ENCODE measurements at regions not wholly inside any gene's neighbourhood (a gene's known extent, or its start where the extent isn't known, plus 50 kb on each side); places are given as distances from the start of the nearest gene placed in this dataset.
"Not testable (repeated sequence)": the region's sequence is repeated elsewhere in the genome, so short reads cannot be mapped to it uniquely, and the experiment has no call there.

DNA sequence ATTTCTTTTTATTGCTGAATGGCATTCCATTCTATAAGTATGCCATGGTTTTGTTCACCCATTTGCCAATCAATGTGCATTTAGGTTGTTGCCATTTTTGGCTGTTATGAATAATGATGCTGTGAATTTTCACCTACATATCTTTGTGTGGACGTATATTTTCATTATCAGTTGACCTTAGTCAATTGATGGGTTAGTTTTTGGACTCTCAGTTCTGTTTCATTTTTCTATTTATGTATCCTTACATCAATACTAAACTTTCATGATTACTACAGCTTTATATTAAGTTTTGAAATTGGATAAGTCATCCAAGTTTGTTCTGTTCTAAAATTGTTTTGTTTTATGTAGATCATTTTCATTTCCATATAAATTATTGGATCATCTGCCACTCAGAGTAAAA, 261.9 kb upstream of the CNR1 start:
- no peak for TF ChIP-seq EP300 (IDR thresholded peaks at IDR 0.05)
- TF ChIP-seq POLR2A (IDR thresholded peaks at IDR 0.05): no peak
- TF ChIP-seq CTCF (IDR thresholded peaks at IDR 0.05): no peak
- TF ChIP-seq POLR2AphosphoS5 (IDR thresholded peaks at IDR 0.05): no peak
- Histone ChIP-seq H3K36me3 (no peaks in the 10 kb centered on the region), H3K9me3 (no peaks in the 10 kb centered on the region), H3K4me3 (no peak overlapping the region), H3K27ac (no peak overlapping the region), H3K27me3 (no peaks in the 10 kb centered on the region), H3K4me1 (no peaks in the 10 kb centered on the region)
- 72 to 95% methylated on average over 1 of the region's 1 CpG for whole genome bisulfite sequencing, 2 donors
- ATAC-seq (ENCODE audit: low FRiP score in 2 of 2) (no peak), DNase-seq (no peak)

GRCh38 chr6:88426005-88426404, 259.9 kb upstream of the CNR1 start:
- H3K27me3 ChIP-seq: no peaks in the 10 kb centered on the region
- no peaks in the 10 kb centered on the region for H3K9me3 ChIP-seq
- no peak for TF ChIP-seq POLR2AphosphoS5 (IDR thresholded peaks at IDR 0.05)
- no peak for TF ChIP-seq POLR2A (IDR thresholded peaks at IDR 0.05)
- no peak for TF ChIP-seq EP300 (IDR thresholded peaks at IDR 0.05)
- no peak for TF ChIP-seq CTCF (IDR thresholded peaks at IDR 0.05)
- H3K4me1 ChIP-seq: no peaks in the 10 kb centered on the region
- no peak for ATAC-seq (ENCODE audit: low FRiP score in 2 of 2)
- no peaks in the 10 kb centered on the region for H3K36me3 ChIP-seq
- DNase-seq: no peak
- WGBS, 2 donors: 79 to 91% methylated on average over 2 of the region's 2 CpGs
- no peak overlapping the region for H3K27ac ChIP-seq
- H3K4me3 ChIP-seq: no peak overlapping the region

- Histone ChIP-seq H3K36me3 (no peaks in the 10 kb centered on the region), H3K27ac (no peak overlapping the region), H3K27me3 (no peaks in the 10 kb centered on the region), H3K9me3 (no peaks in the 10 kb centered on the region), H3K4me3 (no peak overlapping the region), H3K4me1 (no peaks in the 10 kb centered on the region)
- 85 to 91% methylated on average over 8 of the region's 8 CpGs for WGBS, 2 donors
- DNase-seq (no peak), ATAC-seq (ENCODE audit: low FRiP score in 2 of 2) (no peak)
- TF ChIP-seq POLR2A (IDR thresholded peaks at IDR 0.05) (no peak), EP300 (IDR thresholded peaks at IDR 0.05) (no peak), POLR2AphosphoS5 (IDR thresholded peaks at IDR 0.05) (no peak)
Observed at GRCh38 chr6:88422831-88423230, 256.7 kb upstream of the CNR1 start.

- H3K4me1 ChIP-seq; H3K36me3 ChIP-seq; H3K9me3 ChIP-seq; H3K27ac ChIP-seq; H3K27me3 ChIP-seq; ATAC-seq (ENCODE audit: low FRiP score in 2 of 2); H3K4me3 ChIP-seq: not testable (repeated sequence)
- WGBS, 2 donors: 91 to 98% methylated on average over 11 to 21 of the region's 21 CpGs
- peak in 1 of 2 donors; percentile 38 for DNase-seq
Observed at GRCh38 chr6:88420967-88421488, 254.9 kb upstream of the CNR1 start.

DNA sequence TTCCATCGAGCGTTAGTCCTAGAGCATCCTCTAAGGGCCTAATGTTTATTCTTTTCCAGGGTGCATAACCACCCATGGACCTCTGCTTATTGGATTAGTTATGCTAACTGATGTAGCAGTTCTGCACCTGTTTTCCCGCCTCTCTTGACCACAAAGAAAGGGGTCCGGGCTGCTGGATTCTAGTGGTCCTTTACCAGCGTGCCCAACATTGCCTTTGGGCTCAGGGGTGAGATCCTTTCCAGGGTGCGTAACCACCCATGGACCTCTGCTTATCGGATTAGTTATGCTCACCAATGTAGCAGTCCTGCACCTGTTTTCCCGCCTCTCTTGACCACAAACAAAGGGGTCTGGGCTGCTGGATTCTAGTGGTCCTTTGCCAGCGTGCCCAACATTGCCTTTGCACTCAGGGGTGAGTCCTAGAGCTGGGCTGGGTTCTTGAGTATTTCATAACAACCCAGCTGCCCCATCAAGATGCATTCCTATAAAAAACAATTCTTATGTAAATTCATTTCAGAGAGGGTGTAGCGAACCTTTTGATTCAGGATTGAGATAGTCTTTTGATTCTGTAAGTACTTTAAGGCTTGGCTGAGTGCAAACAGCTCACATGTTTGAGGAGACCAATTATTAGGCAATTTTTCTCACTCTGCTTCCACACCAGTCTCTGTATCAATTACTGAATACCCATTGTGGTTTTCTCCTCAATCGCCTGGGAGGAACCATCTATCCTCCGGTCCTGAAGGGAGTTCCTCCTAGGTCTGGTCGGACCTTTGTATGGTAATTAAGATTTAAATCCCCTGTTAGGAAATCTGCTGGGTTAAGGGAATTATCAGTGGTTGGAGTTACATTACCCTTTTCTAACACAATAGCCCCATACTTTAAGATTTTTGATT, 253.0 kb upstream of the CNR1 start:
- H3K9me3 ChIP-seq; H3K4me1 ChIP-seq; H3K36me3 ChIP-seq; DNase-seq; H3K27me3 ChIP-seq; H3K4me3 ChIP-seq; H3K27ac ChIP-seq; ATAC-seq (ENCODE audit: low FRiP score in 2 of 2): not testable (repeated sequence)
- 76 to 83% methylated on average over 13 of the region's 13 CpGs for whole genome bisulfite sequencing, 2 donors

- not testable (repeated sequence) for H3K36me3 ChIP-seq; ATAC-seq (ENCODE audit: low FRiP score in 2 of 2); H3K9me3 ChIP-seq; H3K27ac ChIP-seq; H3K4me3 ChIP-seq; DNase-seq; H3K4me1 ChIP-seq; H3K27me3 ChIP-seq
- WGBS, 2 donors: 66 to 88% methylated on average over 5 of the region's 5 CpGs
Observed at GRCh38 chr6:88417361-88417760, 251.2 kb upstream of the CNR1 start.

DNA sequence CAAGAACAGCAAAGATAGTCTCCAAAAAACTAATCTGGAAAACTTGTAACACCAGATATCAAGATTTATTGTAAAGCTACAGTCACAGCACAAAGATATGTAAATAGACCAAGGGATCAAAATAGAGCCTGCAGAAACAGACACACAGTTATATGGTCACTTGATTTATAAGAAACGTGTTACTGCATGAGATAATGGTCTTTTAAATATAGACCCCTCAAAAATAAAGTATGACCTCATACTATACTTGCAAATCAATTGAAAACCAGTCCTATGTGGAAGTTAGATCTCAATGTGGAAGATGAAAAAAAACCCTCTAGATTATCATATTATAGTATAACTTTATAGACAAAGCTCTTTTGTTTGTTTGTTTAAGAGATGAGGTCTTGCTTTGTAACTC, 247.3 kb upstream of the CNR1 start:
- no peak for ATAC-seq (ENCODE audit: low FRiP score in 2 of 2)
- no peak overlapping the region for H3K4me3 ChIP-seq
- H3K9me3 ChIP-seq: no peaks in the 10 kb centered on the region
- H3K36me3 ChIP-seq: no peaks in the 10 kb centered on the region
- H3K27me3 ChIP-seq: no peaks in the 10 kb centered on the region
- no peaks in the 10 kb centered on the region for H3K4me1 ChIP-seq
- H3K27ac ChIP-seq: no peak overlapping the region
- no peak for DNase-seq
- WGBS, 2 donors: 40 to 51% methylated on average over 1 of the region's 1 CpG
- TF ChIP-seq EP300 (IDR thresholded peaks at IDR 0.05): no peak
- no peak for TF ChIP-seq POLR2A (IDR thresholded peaks at IDR 0.05)
- no peak for TF ChIP-seq CTCF (IDR thresholded peaks at IDR 0.05)
- no peak for TF ChIP-seq POLR2AphosphoS5 (IDR thresholded peaks at IDR 0.05)

GRCh38 chr6:88408355-88408754, 242.2 kb upstream of the CNR1 start:
- not testable (repeated sequence) for H3K36me3 ChIP-seq

DNA sequence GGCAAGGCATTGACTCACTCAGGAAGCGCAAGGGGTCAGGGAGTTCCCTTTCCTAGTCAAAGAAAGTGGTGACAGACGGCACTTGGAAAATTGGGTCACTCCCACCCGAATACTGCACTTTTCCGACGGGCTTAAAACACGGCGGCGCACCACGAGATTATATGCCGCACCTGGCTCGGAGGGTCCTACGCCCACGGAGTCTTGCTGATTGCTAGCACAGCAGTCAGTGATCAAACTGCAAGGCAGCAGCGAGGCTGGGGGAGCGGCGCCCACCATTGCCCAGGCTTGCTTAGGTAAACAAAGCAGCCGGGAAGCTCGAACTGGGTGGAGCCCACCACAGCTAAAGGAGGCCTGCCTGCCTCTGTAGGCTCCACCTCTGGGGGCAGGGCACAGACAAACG, 240.5 kb upstream of the CNR1 start:
- ATAC-seq (ENCODE audit: low FRiP score in 2 of 2); H3K4me1 ChIP-seq; H3K27me3 ChIP-seq; H3K4me3 ChIP-seq; H3K27ac ChIP-seq; H3K9me3 ChIP-seq; H3K36me3 ChIP-seq: not testable (repeated sequence)
- 69 to 92% methylated on average over 14 to 19 of the region's 19 CpGs for WGBS, 2 donors
- DNase-seq: peak in 1 of 2 donors; percentile 57

More at GRCh38 chr6:88408355-88408754, 242.2 kb upstream of the CNR1 start:
- ATAC-seq (ENCODE audit: low FRiP score in 2 of 2); DNase-seq; H3K9me3 ChIP-seq; H3K27ac ChIP-seq; H3K4me1 ChIP-seq; H3K27me3 ChIP-seq; H3K4me3 ChIP-seq: not testable (repeated sequence)
- 73 to 86% methylated on average over 4 of the region's 4 CpGs for WGBS, 2 donors

Measured in upper lobe of left lung (tissue), 6 donors.